Skeletal muscle satellite cell (primary cell): ENCODE measurements at regions not wholly inside any gene's neighbourhood (a gene's known extent, or its start where the extent isn't known, plus 50 kb on each side); places are given as distances from the start of the nearest gene placed in this dataset.
"Not testable (repeated sequence)": the region's sequence is repeated elsewhere in the genome, so short reads cannot be mapped to it uniquely, and the experiment has no call there.

Experiments used
- H3K27me3 ChIP-seq: 2 replicates; pipeline ENCODE4 v1.7.0; 2013; ENCODE audit warnings: low read length; ENCODE audit not compliant: control insufficient read depth, insufficient read depth
- H3K36me3 ChIP-seq: 2 replicates; pipeline ENCODE4 v1.7.0; 2013; ENCODE audit warnings: mild to moderate bottlenecking, control low read depth, low read length; ENCODE audit not compliant: insufficient read depth
- H3K4me1 ChIP-seq: 2 replicates; pipeline ENCODE4 v1.7.0; 2013; ENCODE audit warnings: low read length; ENCODE audit not compliant: control insufficient read depth, insufficient read depth
- H3K4me2 ChIP-seq: 2 replicates; pipeline ENCODE4 v1.7.0; 2013; ENCODE audit warnings: mild to moderate bottlenecking, low read length
- H3K4me3 ChIP-seq: 2 replicates; pipeline ENCODE4 v1.7.0; 2013; ENCODE audit warnings: low read length
- H3K9ac ChIP-seq: 2 replicates; pipeline ENCODE4 v1.7.0; 2013; ENCODE audit warnings: mild to moderate bottlenecking, low read depth, low read length, moderate library complexity
- H3K9me3 ChIP-seq: replicated peaks from 2 replicates; pipeline ENCODE4 v1.7.0; 2013; ENCODE audit warnings: mild to moderate bottlenecking, control low read depth, low read length

GRCh38 chr13:22861958-22862466 lies 318.8 kb upstream of the SGCG start:
- Histone ChIP-seq H3K4me1 (no peaks in the 10 kb centered on the region), H3K4me2 (no peak overlapping the region), H3K9me3 (no peaks in the 10 kb centered on the region), H3K4me3 (no peak overlapping the region), H3K27me3 (no peaks in the 10 kb centered on the region), H3K9ac (no peak overlapping the region), H3K36me3 (no peaks in the 10 kb centered on the region)

- Histone ChIP-seq H3K4me1 (no peaks in the 10 kb centered on the region), H3K4me2 (no peak overlapping the region), H3K36me3 (no peaks in the 10 kb centered on the region), H3K9ac (no peak overlapping the region), H3K4me3 (no peak overlapping the region), H3K9me3 (no peaks in the 10 kb centered on the region), H3K27me3 (no peaks in the 10 kb centered on the region)
Observed at GRCh38 chr13:22862478-22862877, 318.3 kb upstream of the SGCG start.

DNA sequence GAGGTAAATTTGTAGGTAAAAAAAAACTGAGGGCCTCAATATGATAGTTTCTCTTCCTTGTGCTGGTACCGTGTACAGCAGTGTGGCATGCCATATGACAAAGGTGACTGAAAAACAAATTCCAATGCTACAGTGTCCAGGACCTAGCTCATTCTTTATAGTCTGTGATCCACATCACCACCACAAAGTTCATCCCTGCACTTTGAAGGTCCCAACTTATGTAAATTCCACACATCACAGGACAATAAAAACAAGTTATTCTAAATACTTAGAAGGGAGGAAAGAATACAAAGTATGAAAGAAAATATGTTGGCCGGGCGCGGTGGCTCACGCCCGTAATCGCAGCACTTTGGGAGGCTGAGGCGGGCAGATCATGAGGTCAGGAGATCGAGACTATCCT lies 314.6 kb upstream of the SGCG start:
- Histone ChIP-seq H3K36me3 (no peaks in the 10 kb centered on the region), H3K4me1 (no peaks in the 10 kb centered on the region), H3K9ac (no peak overlapping the region), H3K4me3 (no peak overlapping the region), H3K9me3 (no peaks in the 10 kb centered on the region), H3K27me3 (no peaks in the 10 kb centered on the region), H3K4me2 (no peak overlapping the region)

- Histone ChIP-seq H3K9ac (no peak overlapping the region), H3K36me3 (no peaks in the 10 kb centered on the region), H3K9me3 (no peaks in the 10 kb centered on the region), H3K4me2 (no peak overlapping the region), H3K27me3 (no peaks in the 10 kb centered on the region), H3K4me1 (no peaks in the 10 kb centered on the region), H3K4me3 (no peak overlapping the region)
Observed at GRCh38 chr13:22871231-22871630, 309.5 kb upstream of the SGCG start.

- Histone ChIP-seq H3K27me3 (no peaks in the 10 kb centered on the region), H3K9me3 (no peaks in the 10 kb centered on the region), H3K4me2 (no peak overlapping the region), H3K36me3 (no peaks in the 10 kb centered on the region), H3K9ac (no peak overlapping the region), H3K4me3 (no peak overlapping the region), H3K4me1 (no peaks in the 10 kb centered on the region)
Observed at GRCh38 chr13:22874839-22875238, 305.9 kb upstream of the SGCG start.

DNA sequence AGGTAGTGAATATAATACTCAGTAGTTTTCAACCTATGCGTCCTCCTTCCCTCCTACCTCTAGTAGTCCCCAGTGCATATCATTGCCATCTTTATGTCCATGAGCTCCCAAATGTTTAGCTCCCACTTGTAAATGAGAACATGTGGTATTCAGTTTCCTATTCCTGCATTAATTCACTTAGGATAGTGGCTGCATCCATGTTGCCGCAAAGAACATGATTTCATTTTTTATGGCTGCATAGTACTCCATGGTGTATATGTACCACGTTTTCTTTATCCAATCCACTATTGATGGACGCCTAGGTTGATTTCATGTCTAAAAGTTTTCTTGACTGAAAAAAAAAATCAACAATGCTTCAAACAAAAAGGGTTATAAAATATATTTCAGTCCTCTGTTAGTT lies 303.4 kb upstream of the SGCG start:
- Histone ChIP-seq H3K4me3 (no peak overlapping the region), H3K9me3 (no peaks in the 10 kb centered on the region), H3K4me1 (no peaks in the 10 kb centered on the region), H3K9ac (no peak overlapping the region), H3K27me3 (no peaks in the 10 kb centered on the region), H3K36me3 (no peaks in the 10 kb centered on the region), H3K4me2 (no peak overlapping the region)

DNA sequence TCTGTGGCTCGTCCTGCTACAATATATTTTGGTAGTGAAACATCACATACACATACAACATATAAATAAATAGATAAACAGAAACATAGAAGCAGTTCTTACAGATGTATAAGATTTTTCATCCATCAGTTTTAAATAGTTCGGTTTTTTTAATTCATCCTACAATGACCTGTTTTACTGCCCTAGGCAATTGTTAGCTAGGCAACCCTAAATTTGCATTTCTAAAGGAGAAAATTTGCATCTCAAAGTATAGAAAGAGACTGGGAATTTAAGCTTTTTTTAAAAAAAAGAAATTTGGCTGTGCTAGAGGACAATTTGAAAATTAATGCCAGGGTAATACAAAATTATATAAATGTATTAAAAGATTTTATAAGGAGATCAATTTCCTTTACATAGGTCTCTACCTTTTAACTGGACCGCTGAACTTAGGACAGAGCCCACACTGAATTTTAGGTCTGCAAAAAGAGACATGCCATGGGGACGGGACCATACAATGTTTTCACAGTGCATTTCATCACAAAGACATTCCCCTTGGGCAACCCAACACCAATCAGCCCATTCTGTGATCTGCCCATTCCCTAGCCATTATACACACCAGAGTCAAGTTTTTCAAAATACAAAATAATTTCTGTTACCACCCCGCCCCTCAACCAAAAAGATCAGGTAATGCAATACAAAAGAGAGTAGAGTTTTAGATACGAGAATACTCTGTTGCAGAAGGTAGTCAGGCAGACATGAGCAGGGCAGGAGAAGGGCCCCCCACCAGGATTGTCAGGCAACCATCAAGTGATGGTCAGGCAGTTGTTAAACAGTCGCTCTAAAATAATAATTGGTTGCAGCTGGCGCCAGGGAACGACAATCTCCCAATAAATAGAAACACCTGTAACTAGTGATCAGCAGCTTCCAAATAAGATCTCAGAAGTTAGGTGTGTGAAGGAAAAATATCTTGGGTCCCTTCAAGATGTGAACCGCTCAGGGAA lies 299.7 kb upstream of the SGCG start:
- H3K9me3 ChIP-seq: no peaks in the 10 kb centered on the region
- H3K4me1 ChIP-seq: no peaks in the 10 kb centered on the region
- no peak overlapping the region for H3K4me3 ChIP-seq
- no peaks in the 10 kb centered on the region for H3K27me3 ChIP-seq
- H3K36me3 ChIP-seq: no peaks in the 10 kb centered on the region
- no peak overlapping the region for H3K9ac ChIP-seq
- no peak overlapping the region for H3K4me2 ChIP-seq

GRCh38 chr13:22881721-22882608 lies 298.8 kb upstream of the SGCG start:
- not testable (repeated sequence) for H3K9ac ChIP-seq, H3K4me2 ChIP-seq, H3K27me3 ChIP-seq, H3K4me1 ChIP-seq, H3K36me3 ChIP-seq, H3K9me3 ChIP-seq, H3K4me3 ChIP-seq

DNA sequence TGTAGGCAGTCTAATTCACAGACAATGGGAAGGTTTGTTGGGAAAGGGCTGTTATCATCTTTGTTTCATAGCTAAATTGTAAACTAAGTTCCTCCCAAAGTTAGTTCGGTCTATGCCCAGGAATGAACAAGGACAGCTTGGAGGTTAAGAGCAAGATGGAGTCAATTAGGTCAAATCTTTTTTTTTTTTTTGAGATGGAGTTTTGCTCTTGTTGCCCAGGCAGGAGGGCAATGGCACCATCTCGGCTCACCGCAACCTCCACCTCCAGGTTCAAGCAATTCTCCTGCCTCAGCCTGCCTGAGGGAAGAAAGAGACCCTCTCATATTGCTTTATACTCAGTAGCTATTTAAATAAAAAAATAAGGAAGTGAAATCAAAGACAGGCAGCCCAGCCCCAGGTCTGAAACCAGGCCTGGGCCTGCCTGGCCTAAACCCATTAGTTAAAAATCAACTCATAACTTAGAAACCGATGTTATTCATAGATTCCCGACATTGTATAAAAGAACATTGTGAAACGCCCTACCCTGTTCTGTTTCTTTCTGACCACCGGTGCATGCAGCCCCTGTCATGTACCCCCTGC lies 297.4 kb upstream of the SGCG start:
- Histone ChIP-seq H3K4me3 (no peak overlapping the region), H3K9ac (no peak overlapping the region), H3K4me1 (no peaks in the 10 kb centered on the region), H3K27me3 (no peaks in the 10 kb centered on the region), H3K9me3 (no peaks in the 10 kb centered on the region), H3K4me2 (no peak overlapping the region), H3K36me3 (no peaks in the 10 kb centered on the region)

GRCh38 chr13:22883956-22884355 lies 296.8 kb upstream of the SGCG start:
- H3K9ac ChIP-seq: no peak overlapping the region
- no peaks in the 10 kb centered on the region for H3K9me3 ChIP-seq
- H3K4me2 ChIP-seq: no peak overlapping the region
- H3K4me3 ChIP-seq: no peak overlapping the region
- no peaks in the 10 kb centered on the region for H3K4me1 ChIP-seq
- H3K36me3 ChIP-seq: no peaks in the 10 kb centered on the region
- no peaks in the 10 kb centered on the region for H3K27me3 ChIP-seq

DNA sequence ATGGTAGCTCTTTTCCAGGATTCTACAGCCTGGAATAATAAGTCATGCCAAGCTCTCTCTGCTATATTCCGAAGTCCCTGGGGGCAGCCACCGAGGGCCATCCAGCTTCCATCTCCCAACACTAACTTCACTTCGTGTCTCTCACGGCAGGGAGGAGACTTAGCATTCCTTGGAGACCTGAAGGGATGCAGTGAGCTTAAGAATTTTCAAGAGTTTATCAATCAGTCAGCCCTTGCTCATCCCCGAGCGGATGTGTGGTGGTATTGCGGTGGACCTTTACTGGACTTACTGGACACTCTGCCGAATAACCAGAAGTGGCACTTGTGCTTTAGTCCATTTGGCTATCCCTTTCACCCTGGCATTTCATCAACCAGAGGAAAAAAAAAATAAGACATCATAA lies 294.7 kb upstream of the SGCG start:
- not testable (repeated sequence) for H3K4me1 ChIP-seq, H3K27me3 ChIP-seq, H3K9me3 ChIP-seq, H3K4me2 ChIP-seq, H3K4me3 ChIP-seq, H3K36me3 ChIP-seq, H3K9ac ChIP-seq
